DMS153 (cell line): ENCODE measurements at regions not wholly inside any gene's neighbourhood (a gene's known extent, or its start where the extent isn't known, plus 50 kb on each side); places are given as distances from the start of the nearest gene placed in this dataset.

Experiments
- DNase-seq: peaks from one replicate; lab custom pipeline; 2025; lab: John Stamatoyannopoulos, UW

- no peak for DNase-seq
Measured at GRCh38 chr4:13849778-13850177, 222.3 kb upstream of the BOD1L1 start.

GRCh38 chr4:13851085-13851940, 223.8 kb upstream of the BOD1L1 start:
- DNase-seq: no peak

GRCh38 chr4:13852411-13852810, 224.9 kb upstream of the BOD1L1 start:
- DNase-seq: no peak

GRCh38 chr4:13856387-13856786, 228.9 kb upstream of the BOD1L1 start:
- no peak for DNase-seq

- no peak for DNase-seq
Measured at GRCh38 chr4:13857397-13857796, 229.9 kb upstream of the BOD1L1 start.

GRCh38 chr4:13857800-13858199, 230.3 kb upstream of the BOD1L1 start:
- no peak for DNase-seq

- DNase-seq: no peak
Measured at GRCh38 chr4:13859423-13859822, 231.9 kb upstream of the BOD1L1 start.

GRCh38 chr4:13860126-13860525, 232.6 kb upstream of the BOD1L1 start:
- DNase-seq: no peak

- DNase-seq: no peak
Measured at GRCh38 chr4:13865871-13866669, 238.5 kb upstream of the BOD1L1 start.

GRCh38 chr4:13866881-13867280, 239.4 kb upstream of the BOD1L1 start:
- DNase-seq: no peak

GRCh38 chr4:13872155-13872554, 244.6 kb upstream of the BOD1L1 start:
- no peak for DNase-seq

- no peak for DNase-seq
Measured at GRCh38 chr4:13872955-13873354, 245.4 kb upstream of the BOD1L1 start.

- no peak for DNase-seq
Measured at GRCh38 chr4:13875181-13875580, 247.7 kb upstream of the BOD1L1 start.

GRCh38 chr4:13876131-13876530, 248.6 kb upstream of the BOD1L1 start:
- no peak for DNase-seq

GRCh38 chr4:13876940-13877339, 249.4 kb upstream of the BOD1L1 start:
- DNase-seq: no peak

GRCh38 chr4:13877626-13878025, 250.1 kb upstream of the BOD1L1 start:
- DNase-seq: no peak

- no peak for DNase-seq
Measured at GRCh38 chr4:13881892-13882291, 254.4 kb upstream of the BOD1L1 start.

GRCh38 chr4:13887010-13887409, 259.5 kb upstream of the BOD1L1 start:
- DNase-seq: no peak

- DNase-seq: no peak
Measured at GRCh38 chr4:13888112-13888511, 260.6 kb upstream of the BOD1L1 start.

- no peak for DNase-seq
Measured at GRCh38 chr4:13891544-13891939, 264.0 kb upstream of the BOD1L1 start.

GRCh38 chr4:13892739-13893105, 265.2 kb upstream of the BOD1L1 start:
- no peak for DNase-seq

GRCh38 chr4:13893211-13893610, 265.7 kb upstream of the BOD1L1 start:
- no peak for DNase-seq

GRCh38 chr4:13893987-13894386, 266.5 kb upstream of the BOD1L1 start:
- DNase-seq: no peak
